ENCODE measurements at regions not wholly inside any gene's neighbourhood (a gene's known extent, or its start where the extent isn't known, plus 50 kb on each side); places are given as distances from the start of the nearest gene placed in this dataset.

DNA sequence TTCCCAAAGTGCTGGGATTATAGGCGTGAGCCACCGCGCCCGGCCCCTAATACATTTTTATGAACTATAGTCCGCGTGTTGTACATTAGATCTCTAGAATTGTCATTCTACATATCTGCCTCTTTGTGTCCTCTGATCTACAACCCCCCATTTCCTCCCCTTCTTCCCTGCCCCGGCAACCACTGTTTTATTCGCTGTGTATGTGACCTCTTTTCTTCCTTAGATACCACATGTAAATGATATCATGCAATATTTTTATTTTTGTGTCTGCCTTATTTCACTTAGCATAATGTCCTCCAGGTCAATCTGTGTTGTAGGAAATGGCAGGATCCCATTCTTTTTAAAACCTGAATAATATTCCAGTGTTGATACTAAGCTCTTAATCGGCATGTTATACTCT, 99.5 kb upstream of the NRIP1 start:
- H3K9me3 ChIP-seq = no peaks in the 10 kb centered on the region
- no peak overlapping the region for H3K4me3 ChIP-seq
- H3K27ac ChIP-seq = no peak overlapping the region
- H3K27me3 ChIP-seq = no peaks in the 10 kb centered on the region
- TF ChIP-seq, protein P1, sequence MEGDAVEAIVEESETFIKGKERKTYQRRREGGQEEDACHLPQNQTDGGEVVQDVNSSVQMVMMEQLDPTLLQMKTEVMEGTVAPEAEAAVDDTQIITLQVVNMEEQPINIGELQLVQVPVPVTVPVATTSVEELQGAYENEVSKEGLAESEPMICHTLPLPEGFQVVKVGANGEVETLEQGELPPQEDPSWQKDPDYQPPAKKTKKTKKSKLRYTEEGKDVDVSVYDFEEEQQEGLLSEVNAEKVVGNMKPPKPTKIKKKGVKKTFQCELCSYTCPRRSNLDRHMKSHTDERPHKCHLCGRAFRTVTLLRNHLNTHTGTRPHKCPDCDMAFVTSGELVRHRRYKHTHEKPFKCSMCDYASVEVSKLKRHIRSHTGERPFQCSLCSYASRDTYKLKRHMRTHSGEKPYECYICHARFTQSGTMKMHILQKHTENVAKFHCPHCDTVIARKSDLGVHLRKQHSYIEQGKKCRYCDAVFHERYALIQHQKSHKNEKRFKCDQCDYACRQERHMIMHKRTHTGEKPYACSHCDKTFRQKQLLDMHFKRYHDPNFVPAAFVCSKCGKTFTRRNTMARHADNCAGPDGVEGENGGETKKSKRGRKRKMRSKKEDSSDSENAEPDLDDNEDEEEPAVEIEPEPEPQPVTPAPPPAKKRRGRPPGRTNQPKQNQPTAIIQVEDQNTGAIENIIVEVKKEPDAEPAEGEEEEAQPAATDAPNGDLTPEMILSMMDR (IDR thresholded peaks at IDR 0.05) = no peak
- no peak for DNase-seq (ENCODE audit: low spot score in 2 of 2)
- no peaks in the 10 kb centered on the region for H3K4me1 ChIP-seq
- no peaks in the 10 kb centered on the region for H3K36me3 ChIP-seq
- intact Hi-C loops (cut with DNase I) = no loop called here

- TF ChIP-seq, protein P1 (IDR thresholded peaks at IDR 0.05) = no peak
- Histone ChIP-seq H3K27ac (no peak overlapping the region), H3K36me3 (no peaks in the 10 kb centered on the region), H3K9me3 (no peaks in the 10 kb centered on the region), H3K4me3 (no peak overlapping the region), H3K4me1 (no peaks in the 10 kb centered on the region), H3K27me3 (no peaks in the 10 kb centered on the region)
- no peak for DNase-seq (ENCODE audit: low spot score in 2 of 2)
- intact Hi-C loops (cut with DNase I) = no loop called here
Measured at GRCh38 chr21:15164678-15165303, 100.0 kb upstream of the NRIP1 start.

DNA sequence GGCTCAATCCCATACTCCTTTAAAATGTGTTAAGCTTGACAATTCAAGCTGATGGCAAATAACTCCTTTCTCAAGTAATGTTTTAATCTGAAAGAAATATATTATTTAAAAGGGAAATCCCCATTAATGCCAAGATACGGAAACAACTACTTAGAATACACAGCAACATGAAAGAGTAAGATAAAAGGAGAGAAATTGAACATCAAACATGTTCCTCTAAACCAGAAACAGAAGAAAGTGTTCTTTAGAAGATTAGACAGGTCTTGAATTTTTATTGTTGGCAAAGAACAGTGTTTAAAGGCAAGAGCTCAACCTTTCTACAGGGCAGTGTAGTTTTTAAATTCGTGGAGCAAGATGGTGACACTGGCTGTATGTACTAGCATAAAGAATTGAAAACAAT, 105.8 kb upstream of the NRIP1 start:
- Histone ChIP-seq H3K27ac (no peak overlapping the region), H3K4me3 (no peak overlapping the region), H3K27me3 (no peaks in the 10 kb centered on the region), H3K9me3 (no peaks in the 10 kb centered on the region), H3K36me3 (no peaks in the 10 kb centered on the region), H3K4me1 (no peaks in the 10 kb centered on the region)
- TF ChIP-seq, protein P1 (IDR thresholded peaks at IDR 0.05) = no peak
- intact Hi-C loops (cut with DNase I) = no loop called here
- no peak for DNase-seq (ENCODE audit: low spot score in 2 of 2)

GRCh38 chr21:15171546-15171945, 106.7 kb upstream of the NRIP1 start:
- Histone ChIP-seq H3K36me3 (no peaks in the 10 kb centered on the region), H3K4me1 (no peaks in the 10 kb centered on the region), H3K9me3 (no peaks in the 10 kb centered on the region), H3K27me3 (no peaks in the 10 kb centered on the region), H3K27ac (no peak overlapping the region), H3K4me3 (no peak overlapping the region)
- TF ChIP-seq, protein P1 (IDR thresholded peaks at IDR 0.05) = no peak
- DNase-seq (ENCODE audit: low spot score in 2 of 2) = no peak
- intact Hi-C loops (cut with DNase I) = no loop called here

DNA sequence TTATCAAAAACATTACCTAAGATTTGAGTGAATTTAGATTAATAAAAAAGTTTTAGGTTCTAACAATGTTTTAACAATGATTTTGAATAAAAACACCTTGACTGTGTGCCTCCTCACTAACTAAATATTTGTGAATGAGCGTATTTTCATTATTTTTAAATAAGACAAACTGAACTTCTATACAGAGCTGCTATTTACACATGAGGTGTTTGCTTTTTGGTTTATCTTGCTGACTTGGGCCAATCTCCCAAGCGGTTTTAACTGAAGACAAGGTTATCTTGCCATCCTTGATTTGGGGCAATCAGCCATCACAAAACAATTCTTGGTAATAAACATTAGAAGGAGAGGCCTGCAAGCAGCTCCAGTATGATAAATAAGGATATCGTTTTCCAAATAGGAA, 108.2 kb upstream of the NRIP1 start:
- intact Hi-C loops (cut with DNase I) = no loop called here
- TF ChIP-seq, protein P1 (IDR thresholded peaks at IDR 0.05) = no peak

GRCh38 chr21:15174923-15175322, 110.1 kb upstream of the NRIP1 start:
- no peaks in the 10 kb centered on the region for H3K4me1 ChIP-seq
- no peaks in the 10 kb centered on the region for H3K36me3 ChIP-seq
- intact Hi-C loops (cut with DNase I) = no loop called here
- H3K4me3 ChIP-seq = no peak overlapping the region
- no peak overlapping the region for H3K27ac ChIP-seq
- no peaks in the 10 kb centered on the region for H3K9me3 ChIP-seq
- TF ChIP-seq, protein P1 (IDR thresholded peaks at IDR 0.05) = no peak
- no peak for DNase-seq (ENCODE audit: low spot score in 2 of 2)
- no peaks in the 10 kb centered on the region for H3K27me3 ChIP-seq

More for the DNA sequence above, 108.2 kb upstream of the NRIP1 start:
- no peak overlapping the region for H3K27ac ChIP-seq
- DNase-seq (ENCODE audit: low spot score in 2 of 2) = no peak
- no peaks in the 10 kb centered on the region for H3K36me3 ChIP-seq
- H3K4me3 ChIP-seq = no peak overlapping the region
- no peaks in the 10 kb centered on the region for H3K4me1 ChIP-seq
- no peaks in the 10 kb centered on the region for H3K9me3 ChIP-seq
- H3K27me3 ChIP-seq = no peaks in the 10 kb centered on the region
